Osteoblast (primary cell): ENCODE measurements at regions not wholly inside any gene's neighbourhood (a gene's known extent, or its start where the extent isn't known, plus 50 kb on each side); places are given as distances from the start of the nearest gene placed in this dataset.

Experiments used
- DNase-seq: peaks from one replicate; pipeline ENCODE4 v3.0.0; 2011; ENCODE audit warnings: low spot score, mixed read lengths; ENCODE audit not compliant: insufficient read length; ENCODE audit errors: missing footprints
- H2AFZ ChIP-seq: 2 replicates; pipeline ENCODE4 v1.6.0; 2011; ENCODE audit warnings: mild to moderate bottlenecking, low read length
- H3K27ac ChIP-seq: 2 replicates; pipeline ENCODE4 v1.5.1; 2011; ENCODE audit warnings: mild to moderate bottlenecking, low read depth, low read length, moderate library complexity
- H3K27me3 ChIP-seq: 2 replicates; pipeline ENCODE4 v1.6.0; 2012; ENCODE audit warnings: mild to moderate bottlenecking, control low read depth, inconsistent platforms, low read length, moderate library complexity; ENCODE audit not compliant: insufficient read depth
- H3K36me3 ChIP-seq: 2 replicates; pipeline ENCODE4 v1.5.1; 2011; ENCODE audit warnings: mild to moderate bottlenecking, low read length, control low read depth, moderate library complexity; ENCODE audit not compliant: insufficient read depth
- H3K4me1 ChIP-seq: 2 replicates; pipeline ENCODE4 v1.5.1; 2011; ENCODE audit warnings: mild to moderate bottlenecking, low read length, control low read depth, moderate library complexity; ENCODE audit not compliant: insufficient read depth
- H3K4me2 ChIP-seq: 2 replicates; pipeline ENCODE4 v1.6.0; 2011; ENCODE audit warnings: mild to moderate bottlenecking, low read length; ENCODE audit not compliant: insufficient read depth
- H3K4me3 ChIP-seq: fragments of 200-600 bp; sonication (generic); 3 replicates; pipeline ENCODE4 v1.5.1; 2012; ENCODE audit warnings: mild to moderate bottlenecking, low read length, inconsistent platforms; ENCODE audit not compliant: insufficient read depth
- H3K79me2 ChIP-seq: 2 replicates; pipeline ENCODE4 v1.6.0; 2012; ENCODE audit warnings: mild to moderate bottlenecking, low read length, control low read depth, inconsistent platforms; ENCODE audit not compliant: insufficient read depth
- H3K9me3 ChIP-seq: 2 replicates; pipeline ENCODE4 v1.5.1; 2011; ENCODE audit warnings: low read depth, low read length, control low read depth
- H4K20me1 ChIP-seq: 2 replicates; pipeline ENCODE4 v1.6.0; 2012; ENCODE audit warnings: mild to moderate bottlenecking, low read length, control low read depth; ENCODE audit not compliant: insufficient read depth
- CTCF ChIP-seq: IDR thresholded peaks from 2 replicates; pipeline ENCODE4 v1.5.1; 2011; ENCODE audit warnings: mild to moderate bottlenecking, low read depth, low read length, moderate library complexity; ENCODE audit errors: extremely low read depth

- Histone ChIP-seq H3K79me2 (no peaks in the 10 kb centered on the region), H2AFZ (no peak overlapping the region), H3K27me3 (no peaks in the 10 kb centered on the region), H3K9me3 (no peaks in the 10 kb centered on the region), H3K27ac (no peak overlapping the region), H3K36me3 (no peaks in the 10 kb centered on the region), H3K4me2 (no peak overlapping the region), H3K4me3 (no peak overlapping the region), H3K4me1 (no peaks in the 10 kb centered on the region), H4K20me1 (no peaks in the 10 kb centered on the region)
- no peak for TF ChIP-seq CTCF
- DNase-seq = no peak
Observed at GRCh38 chr2:85961053-85961452, 72.3 kb upstream of the ST3GAL5 start.

GRCh38 chr2:85959826-85960225 lies 71.0 kb upstream of the ST3GAL5 start:
- DNase-seq = no peak
- Histone ChIP-seq H3K79me2 (no peaks in the 10 kb centered on the region), H3K9me3 (no peaks in the 10 kb centered on the region), H3K36me3 (no peaks in the 10 kb centered on the region), H3K4me2 (no peak overlapping the region), H4K20me1 (no peaks in the 10 kb centered on the region), H3K4me3 (no peak overlapping the region), H3K4me1 (no peaks in the 10 kb centered on the region), H3K27me3 (no peaks in the 10 kb centered on the region), H2AFZ (no peak overlapping the region), H3K27ac (no peak overlapping the region)
- no peak for TF ChIP-seq CTCF

- no peaks in the 10 kb centered on the region for H3K79me2 ChIP-seq
- no peak overlapping the region for H3K27ac ChIP-seq
- H3K4me3 ChIP-seq = no peak overlapping the region
- H3K27me3 ChIP-seq = no peaks in the 10 kb centered on the region
- H4K20me1 ChIP-seq = no peaks in the 10 kb centered on the region
- no peak overlapping the region for H2AFZ ChIP-seq
- TF ChIP-seq CTCF = no peak
- no peak overlapping the region for H3K4me2 ChIP-seq
- H3K9me3 ChIP-seq = no peaks in the 10 kb centered on the region
- no peak for DNase-seq
- H3K4me1 ChIP-seq = no peaks in the 10 kb centered on the region
- H3K36me3 ChIP-seq = no peaks in the 10 kb centered on the region
Observed at GRCh38 chr2:85959185-85959584, 70.4 kb upstream of the ST3GAL5 start.

GRCh38 chr2:85958731-85959130 lies 69.9 kb upstream of the ST3GAL5 start:
- no peaks in the 10 kb centered on the region for H4K20me1 ChIP-seq
- H3K4me2 ChIP-seq = no peak overlapping the region
- no peak overlapping the region for H2AFZ ChIP-seq
- H3K27ac ChIP-seq = no peak overlapping the region
- DNase-seq = no peak
- no peaks in the 10 kb centered on the region for H3K79me2 ChIP-seq
- no peaks in the 10 kb centered on the region for H3K36me3 ChIP-seq
- no peaks in the 10 kb centered on the region for H3K9me3 ChIP-seq
- H3K27me3 ChIP-seq = no peaks in the 10 kb centered on the region
- no peak overlapping the region for H3K4me3 ChIP-seq
- no peak for TF ChIP-seq CTCF
- no peaks in the 10 kb centered on the region for H3K4me1 ChIP-seq
